Right atrium auricular region (tissue), 2 donors: ENCODE measurements at regions not wholly inside any gene's neighbourhood (a gene's known extent, or its start where the extent isn't known, plus 50 kb on each side); places are given as distances from the start of the nearest gene placed in this dataset.

Source experiments
- DNase-seq: peaks from one replicate; pipeline ENCODE4 v3.0.0-alpha.2; 2019; ENCODE audit warnings: low spot score
- H3K27ac ChIP-seq, 2 donors: fragments of 200-600 bp; sonication (generic); 1 replicate in 1 of 2; 2 replicates in 1 of 2; pipeline ENCODE4 v1.5.1; 2016 to 2019
- H3K27me3 ChIP-seq, 2 donors: fragments of 200-600 bp; sonication (generic); one replicate each; pipeline versions ENCODE4 v1.5.1 to v1.6.0; 2017 to 2019
- H3K36me3 ChIP-seq: fragments of 200-600 bp; sonication (generic); one replicate; pipeline ENCODE4 v1.5.1; 2016
- H3K4me1 ChIP-seq, 2 donors: fragments of 200-600 bp; sonication (generic); one replicate each; pipeline versions ENCODE4 v1.5.1 to v1.6.0; 2017 to 2019
- H3K4me3 ChIP-seq, 2 donors: fragments of 200-600 bp; sonication (generic); 1 replicate in 1 of 2; 2 replicates in 1 of 2; pipeline ENCODE4 v1.5.1; 2017 to 2019; ENCODE audit warnings: mild to moderate bottlenecking in 1 of 2, moderate library complexity in 1 of 2
- H3K9me3 ChIP-seq, 2 donors: fragments of 200-600 bp; sonication (generic); one replicate each; pipeline ENCODE4 v1.5.1; 2019
- TF ChIP-seq, protein P1 (sequence below), 2 donors: fragments of 200-600 bp; sonication (generic); IDR thresholded peaks; one replicate each; pipeline ENCODE4 v1.5.1; 2019; ENCODE audit warnings: antibody characterized with exemption in 2 of 2

DNA sequence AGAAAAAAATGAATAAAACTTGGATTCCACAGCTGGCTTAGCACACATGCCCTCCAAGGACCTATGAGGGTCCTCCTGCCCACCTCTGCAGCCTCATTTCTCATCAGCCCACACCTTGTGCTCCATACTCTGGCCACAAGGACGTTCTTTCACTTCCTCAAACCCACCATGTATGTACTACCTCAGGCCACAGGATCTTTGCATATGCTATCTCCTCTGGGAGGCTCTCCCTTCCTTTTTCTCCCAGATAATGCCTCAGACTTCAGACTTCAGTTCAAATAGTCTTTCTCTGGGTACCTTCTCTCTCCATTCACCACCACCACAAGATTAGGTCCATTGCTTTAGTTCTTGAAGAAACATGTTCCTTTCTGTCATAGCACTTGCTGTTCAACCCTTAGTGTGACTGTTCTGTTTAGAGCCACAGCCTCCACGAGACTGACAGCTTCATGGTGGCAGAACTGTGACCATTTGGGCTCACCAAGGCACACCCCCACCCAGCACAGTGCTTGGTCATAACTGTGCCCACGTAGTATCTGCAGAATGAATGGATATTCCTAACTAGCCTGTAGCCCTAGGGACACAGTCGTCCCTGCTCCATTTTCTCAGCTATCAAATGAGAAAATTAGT is 146.7 kb upstream of the LRFN2 start:
- Histone ChIP-seq H3K36me3 (no peaks in the 10 kb centered on the region), H3K27ac (no peak overlapping the region), H3K27me3 (peaks cover 0 to 5% of the 10 kb centered on the region in 2 donors), H3K4me1 (no peaks in the 10 kb centered on the region), H3K9me3 (no peaks in the 10 kb centered on the region), H3K4me3 (no peak overlapping the region)
- TF ChIP-seq, protein P1, sequence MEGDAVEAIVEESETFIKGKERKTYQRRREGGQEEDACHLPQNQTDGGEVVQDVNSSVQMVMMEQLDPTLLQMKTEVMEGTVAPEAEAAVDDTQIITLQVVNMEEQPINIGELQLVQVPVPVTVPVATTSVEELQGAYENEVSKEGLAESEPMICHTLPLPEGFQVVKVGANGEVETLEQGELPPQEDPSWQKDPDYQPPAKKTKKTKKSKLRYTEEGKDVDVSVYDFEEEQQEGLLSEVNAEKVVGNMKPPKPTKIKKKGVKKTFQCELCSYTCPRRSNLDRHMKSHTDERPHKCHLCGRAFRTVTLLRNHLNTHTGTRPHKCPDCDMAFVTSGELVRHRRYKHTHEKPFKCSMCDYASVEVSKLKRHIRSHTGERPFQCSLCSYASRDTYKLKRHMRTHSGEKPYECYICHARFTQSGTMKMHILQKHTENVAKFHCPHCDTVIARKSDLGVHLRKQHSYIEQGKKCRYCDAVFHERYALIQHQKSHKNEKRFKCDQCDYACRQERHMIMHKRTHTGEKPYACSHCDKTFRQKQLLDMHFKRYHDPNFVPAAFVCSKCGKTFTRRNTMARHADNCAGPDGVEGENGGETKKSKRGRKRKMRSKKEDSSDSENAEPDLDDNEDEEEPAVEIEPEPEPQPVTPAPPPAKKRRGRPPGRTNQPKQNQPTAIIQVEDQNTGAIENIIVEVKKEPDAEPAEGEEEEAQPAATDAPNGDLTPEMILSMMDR (IDR thresholded peaks at IDR 0.05), result no peak
- DNase-seq, result no peak

DNA sequence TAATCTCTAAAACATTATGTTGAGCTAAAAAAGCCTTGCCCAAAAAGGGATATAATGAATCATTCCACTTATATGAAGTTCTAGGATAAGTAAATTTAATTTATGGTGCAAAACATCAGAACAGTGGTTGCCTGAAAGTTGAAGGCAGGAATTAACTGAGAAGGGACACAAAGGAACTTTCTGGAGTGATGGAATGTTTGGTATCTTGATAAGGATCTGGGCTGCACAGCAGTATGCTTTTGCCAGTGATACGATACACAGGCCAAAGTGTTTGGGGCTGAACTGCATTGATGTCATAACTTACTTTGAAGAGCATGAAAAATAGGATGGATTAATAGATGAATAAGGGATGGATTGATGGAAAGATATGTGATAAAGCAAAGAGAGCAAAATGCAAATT is 146.1 kb upstream of the LRFN2 start:
- Histone ChIP-seq H3K27me3 (peaks cover 0 to 5% of the 10 kb centered on the region in 2 donors), H3K4me1 (no peaks in the 10 kb centered on the region), H3K27ac (no peak overlapping the region), H3K4me3 (no peak overlapping the region), H3K9me3 (no peaks in the 10 kb centered on the region), H3K36me3 (no peaks in the 10 kb centered on the region)
- no peak for DNase-seq
- TF ChIP-seq, protein P1 (IDR thresholded peaks at IDR 0.05), result no peak

DNA sequence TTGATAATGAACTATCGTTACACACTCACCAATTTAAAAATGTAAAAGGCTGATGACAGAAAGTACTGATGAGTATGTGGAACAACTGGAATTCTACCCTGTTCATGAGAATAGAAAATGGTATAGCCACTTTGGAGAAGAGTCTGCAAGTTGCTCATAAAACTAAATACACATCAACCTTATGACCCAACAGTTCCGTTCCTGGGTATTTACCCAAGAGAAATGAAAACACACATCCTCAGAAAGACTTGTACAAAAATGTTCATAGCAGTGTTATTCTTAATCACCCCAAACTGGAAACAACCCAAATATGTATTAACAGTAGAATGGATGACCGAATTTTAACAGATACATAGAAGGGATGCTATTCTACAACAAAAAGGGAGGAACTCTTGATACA is 145.7 kb upstream of the LRFN2 start:
- no peak overlapping the region for H3K27ac ChIP-seq
- H3K27me3 ChIP-seq, result peaks cover 0 to 5% of the 10 kb centered on the region in 2 donors
- H3K4me3 ChIP-seq, result no peak overlapping the region
- no peaks in the 10 kb centered on the region for H3K4me1 ChIP-seq
- DNase-seq, result no peak
- TF ChIP-seq, protein P1 (IDR thresholded peaks at IDR 0.05), result no peak
- no peaks in the 10 kb centered on the region for H3K9me3 ChIP-seq
- H3K36me3 ChIP-seq, result no peaks in the 10 kb centered on the region

DNA sequence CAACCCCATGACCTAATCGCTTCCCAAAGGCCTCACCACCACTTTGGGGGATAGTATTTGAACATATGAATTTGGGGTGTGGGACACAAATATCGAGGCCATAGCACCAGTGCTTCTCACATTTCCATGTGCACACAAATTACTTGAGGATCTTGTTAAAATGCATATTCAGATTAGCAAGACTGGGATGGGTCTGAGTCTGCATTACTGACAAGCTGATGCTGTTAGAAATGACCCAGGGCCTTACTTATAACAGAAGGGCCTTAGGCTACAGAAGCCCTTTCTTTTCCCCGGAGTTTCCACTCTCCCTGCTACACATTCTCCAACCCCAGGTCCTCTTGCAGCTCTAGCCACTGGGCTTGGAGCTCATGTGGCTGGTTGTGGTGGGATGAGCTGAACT is 141.5 kb upstream of the LRFN2 start:
- H3K4me1 ChIP-seq, result peaks cover 0 to 5% of the 10 kb centered on the region in 2 donors
- H3K4me3 ChIP-seq, result no peak overlapping the region
- no peaks in the 10 kb centered on the region for H3K36me3 ChIP-seq
- TF ChIP-seq, protein P1 (IDR thresholded peaks at IDR 0.05), result no peak
- no peaks in the 10 kb centered on the region for H3K27me3 ChIP-seq
- no peak overlapping the region for H3K27ac ChIP-seq
- no peaks in the 10 kb centered on the region for H3K9me3 ChIP-seq
- DNase-seq, result no peak

DNA sequence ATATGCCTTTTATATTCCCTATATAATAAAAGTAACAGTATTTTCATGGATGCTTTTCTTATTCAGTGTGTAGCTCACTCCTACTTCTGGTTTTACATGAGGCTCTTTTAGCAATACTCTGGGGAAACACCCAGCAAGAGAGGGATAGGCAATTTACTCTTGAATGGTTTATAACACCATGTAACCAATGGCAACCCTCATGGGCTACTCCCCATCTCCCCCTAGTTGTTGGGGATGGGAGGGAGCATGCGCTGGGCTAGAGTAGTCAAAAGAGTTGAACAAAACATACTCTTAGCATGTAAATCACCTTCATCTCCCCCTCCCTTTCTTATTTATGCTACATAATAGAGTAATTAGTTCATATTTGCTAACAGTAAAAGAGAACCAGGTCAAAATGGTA is 140.1 kb upstream of the LRFN2 start:
- TF ChIP-seq, protein P1 (IDR thresholded peaks at IDR 0.05), result no peak
- no peaks in the 10 kb centered on the region for H3K27me3 ChIP-seq
- H3K36me3 ChIP-seq, result no peaks in the 10 kb centered on the region
- no peak overlapping the region for H3K4me3 ChIP-seq
- peaks cover 0 to 8% of the 10 kb centered on the region in 2 donors for H3K4me1 ChIP-seq
- H3K9me3 ChIP-seq, result no peaks in the 10 kb centered on the region
- no peak overlapping the region for H3K27ac ChIP-seq
- DNase-seq, result no peak

DNA sequence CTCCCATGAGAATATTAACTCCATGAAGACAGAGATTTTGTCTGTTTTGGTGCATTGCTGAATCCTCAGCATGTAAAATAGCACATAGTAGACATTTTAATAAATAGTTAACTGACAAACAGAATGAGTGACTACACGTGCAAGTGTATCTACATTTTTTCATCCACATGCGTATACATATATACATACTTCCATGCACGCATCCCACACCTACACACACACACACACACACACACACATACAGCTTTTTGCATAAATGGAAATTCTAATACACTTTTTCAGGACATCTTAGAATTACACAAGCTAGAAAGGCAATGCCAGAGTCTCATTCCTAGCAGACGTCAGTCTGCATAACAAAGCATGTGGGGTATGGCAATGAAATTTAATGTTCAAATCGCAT is 139.7 kb upstream of the LRFN2 start:
- Histone ChIP-seq H3K27ac (no peak overlapping the region), H3K36me3 (no peaks in the 10 kb centered on the region), H3K4me3 (no peak overlapping the region), H3K4me1 (peaks cover 0 to 8% of the 10 kb centered on the region in 2 donors), H3K9me3 (no peaks in the 10 kb centered on the region), H3K27me3 (no peaks in the 10 kb centered on the region)
- no peak for DNase-seq
- TF ChIP-seq, protein P1 (IDR thresholded peaks at IDR 0.05), result no peak
